GM12872 (cell line): ENCODE measurements at regions not wholly inside any gene's neighbourhood (a gene's known extent, or its start where the extent isn't known, plus 50 kb on each side); places are given as distances from the start of the nearest gene placed in this dataset.

ENCODE experiments used
- TF ChIP-seq, protein P1 (sequence below): IDR thresholded peaks from 3 replicates; pipeline ENCODE4 v1.5.1; 2011; ENCODE audit warnings: low read depth, mild to moderate bottlenecking, low read length, moderate library complexity; ENCODE audit not compliant: insufficient read depth

GRCh38 chr6:126618639-126619343, 278.9 kb downstream of the CENPW start:
- TF ChIP-seq, protein P1, sequence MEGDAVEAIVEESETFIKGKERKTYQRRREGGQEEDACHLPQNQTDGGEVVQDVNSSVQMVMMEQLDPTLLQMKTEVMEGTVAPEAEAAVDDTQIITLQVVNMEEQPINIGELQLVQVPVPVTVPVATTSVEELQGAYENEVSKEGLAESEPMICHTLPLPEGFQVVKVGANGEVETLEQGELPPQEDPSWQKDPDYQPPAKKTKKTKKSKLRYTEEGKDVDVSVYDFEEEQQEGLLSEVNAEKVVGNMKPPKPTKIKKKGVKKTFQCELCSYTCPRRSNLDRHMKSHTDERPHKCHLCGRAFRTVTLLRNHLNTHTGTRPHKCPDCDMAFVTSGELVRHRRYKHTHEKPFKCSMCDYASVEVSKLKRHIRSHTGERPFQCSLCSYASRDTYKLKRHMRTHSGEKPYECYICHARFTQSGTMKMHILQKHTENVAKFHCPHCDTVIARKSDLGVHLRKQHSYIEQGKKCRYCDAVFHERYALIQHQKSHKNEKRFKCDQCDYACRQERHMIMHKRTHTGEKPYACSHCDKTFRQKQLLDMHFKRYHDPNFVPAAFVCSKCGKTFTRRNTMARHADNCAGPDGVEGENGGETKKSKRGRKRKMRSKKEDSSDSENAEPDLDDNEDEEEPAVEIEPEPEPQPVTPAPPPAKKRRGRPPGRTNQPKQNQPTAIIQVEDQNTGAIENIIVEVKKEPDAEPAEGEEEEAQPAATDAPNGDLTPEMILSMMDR = no peak

GRCh38 chr6:126620719-126621118, 280.8 kb downstream of the CENPW start:
- TF ChIP-seq, protein P1 = no peak

DNA sequence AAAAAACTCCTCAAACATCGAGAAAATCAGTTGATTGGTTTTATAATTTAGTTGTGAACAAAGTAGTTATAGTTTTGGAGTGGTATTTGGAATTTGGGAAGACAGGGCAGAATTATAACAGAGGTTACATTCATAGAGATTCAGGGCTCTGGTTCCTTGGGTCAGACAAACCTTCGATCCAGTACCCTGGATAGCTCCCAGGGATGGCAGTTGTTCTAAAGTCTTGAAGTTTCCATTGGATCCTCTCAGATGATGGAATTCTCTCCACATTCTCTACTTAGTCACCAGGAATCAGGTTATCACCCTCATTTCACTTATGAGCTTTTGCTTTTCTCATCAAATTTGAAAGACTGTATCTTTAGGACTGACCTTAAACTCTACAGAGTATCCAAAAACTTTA, 285.1 kb downstream of the CENPW start:
- TF ChIP-seq, protein P1 = no peak

DNA sequence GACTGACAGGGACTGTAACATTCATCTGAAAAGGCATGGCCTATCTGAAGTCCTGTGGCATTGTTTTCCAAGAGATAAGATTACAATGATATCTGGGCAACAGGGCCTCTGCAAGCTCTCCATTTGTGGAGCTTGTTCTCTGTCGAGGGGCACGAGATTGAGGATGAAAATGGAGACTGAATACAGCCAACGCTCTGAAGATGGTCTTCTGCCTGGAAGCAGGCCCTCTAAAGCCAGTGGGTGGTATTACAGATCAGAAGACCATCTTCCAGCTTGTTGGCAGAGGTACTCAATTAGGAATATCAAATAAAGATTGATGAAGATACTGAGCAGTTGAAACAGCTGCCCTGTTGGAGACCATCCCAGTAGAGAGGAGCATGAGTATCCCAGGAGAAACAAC, 288.2 kb downstream of the CENPW start:
- TF ChIP-seq, protein P1 = peak; percentile 52; the same call in 2 of the 3 replicates

DNA sequence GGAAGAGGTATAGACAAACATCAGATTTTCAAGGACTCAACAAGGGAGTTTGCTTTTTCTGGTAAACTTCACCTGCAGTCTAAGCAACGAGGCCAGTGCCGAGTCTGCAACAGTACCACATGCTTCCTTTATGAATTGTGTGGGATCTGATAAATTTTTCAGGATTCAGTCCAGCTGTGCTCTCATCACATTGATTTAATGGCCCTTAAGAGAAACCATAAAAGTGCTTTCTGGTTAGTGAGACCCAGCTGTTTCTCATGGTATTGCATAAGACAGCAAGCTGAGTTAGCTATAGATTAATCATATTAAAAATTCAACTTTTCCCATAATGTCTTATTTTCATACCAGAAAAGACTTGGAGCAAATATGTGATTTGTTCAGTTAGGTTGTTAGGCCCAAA, 291.4 kb downstream of the CENPW start:
- TF ChIP-seq, protein P1 = no peak

DNA sequence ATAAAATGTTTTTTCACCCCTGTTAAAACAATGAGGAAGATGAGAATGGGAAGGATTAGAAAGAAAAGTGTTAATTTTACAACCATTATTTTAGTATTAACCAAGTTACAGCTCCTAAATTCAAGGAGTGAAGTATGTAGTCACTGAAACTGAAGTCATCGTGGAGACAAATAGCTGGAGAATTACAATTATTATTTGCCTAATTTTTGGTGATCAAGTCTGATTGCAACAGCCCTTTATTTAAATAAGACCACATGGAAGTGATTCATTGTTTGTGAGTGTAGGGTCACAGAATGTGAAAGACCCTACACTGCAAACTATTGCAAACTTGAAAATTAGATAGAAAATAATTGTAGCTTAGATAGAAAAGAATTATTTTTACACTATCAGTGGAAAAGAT, 292.4 kb downstream of the CENPW start:
- TF ChIP-seq, protein P1 = no peak

DNA sequence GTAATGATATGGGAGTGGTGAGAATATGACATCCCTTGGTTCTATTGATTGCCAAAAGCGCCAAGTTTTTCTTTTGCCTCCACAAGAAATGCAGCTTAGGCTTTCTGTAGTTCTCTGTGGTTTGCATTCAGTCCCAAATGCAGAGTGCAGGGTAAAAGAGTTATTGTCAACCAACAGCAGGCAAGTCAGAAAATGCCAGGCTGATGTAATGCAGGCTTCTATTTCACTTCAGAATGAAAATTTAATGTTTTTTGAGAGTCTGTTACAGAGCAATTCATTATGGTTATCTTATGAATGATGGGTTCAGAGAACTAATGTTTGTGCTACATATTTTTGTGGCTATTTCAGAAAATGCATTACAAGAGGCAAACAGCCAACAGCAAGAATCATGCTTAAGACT, 293.5 kb downstream of the CENPW start:
- TF ChIP-seq, protein P1 = no peak
